ENCODE measurements at regions not wholly inside any gene's neighbourhood (a gene's known extent, or its start where the extent isn't known, plus 50 kb on each side); places are given as distances from the start of the nearest gene placed in this dataset.

- no peak overlapping the region for H3K4me3 ChIP-seq
- H3K36me3 ChIP-seq = peaks cover 0 to 45% (median 0%) of the 10 kb centered on the region in 3 donors
- DNase-seq = no peak
- no peak for TF ChIP-seq POLR2A (IDR thresholded peaks at IDR 0.05)
- TF ChIP-seq, protein P1, sequence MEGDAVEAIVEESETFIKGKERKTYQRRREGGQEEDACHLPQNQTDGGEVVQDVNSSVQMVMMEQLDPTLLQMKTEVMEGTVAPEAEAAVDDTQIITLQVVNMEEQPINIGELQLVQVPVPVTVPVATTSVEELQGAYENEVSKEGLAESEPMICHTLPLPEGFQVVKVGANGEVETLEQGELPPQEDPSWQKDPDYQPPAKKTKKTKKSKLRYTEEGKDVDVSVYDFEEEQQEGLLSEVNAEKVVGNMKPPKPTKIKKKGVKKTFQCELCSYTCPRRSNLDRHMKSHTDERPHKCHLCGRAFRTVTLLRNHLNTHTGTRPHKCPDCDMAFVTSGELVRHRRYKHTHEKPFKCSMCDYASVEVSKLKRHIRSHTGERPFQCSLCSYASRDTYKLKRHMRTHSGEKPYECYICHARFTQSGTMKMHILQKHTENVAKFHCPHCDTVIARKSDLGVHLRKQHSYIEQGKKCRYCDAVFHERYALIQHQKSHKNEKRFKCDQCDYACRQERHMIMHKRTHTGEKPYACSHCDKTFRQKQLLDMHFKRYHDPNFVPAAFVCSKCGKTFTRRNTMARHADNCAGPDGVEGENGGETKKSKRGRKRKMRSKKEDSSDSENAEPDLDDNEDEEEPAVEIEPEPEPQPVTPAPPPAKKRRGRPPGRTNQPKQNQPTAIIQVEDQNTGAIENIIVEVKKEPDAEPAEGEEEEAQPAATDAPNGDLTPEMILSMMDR (IDR thresholded peaks at IDR 0.05) = no peak
- no peak overlapping the region for H3K27ac ChIP-seq
- no peaks in the 10 kb centered on the region for H3K4me1 ChIP-seq
- H3K9me3 ChIP-seq = no peaks in the 10 kb centered on the region
- no peaks in the 10 kb centered on the region for H3K27me3 ChIP-seq
These were observed 142.7 kb downstream of the SIPA1L2 start for GRCh38 chr1:232487236-232487635.

DNA sequence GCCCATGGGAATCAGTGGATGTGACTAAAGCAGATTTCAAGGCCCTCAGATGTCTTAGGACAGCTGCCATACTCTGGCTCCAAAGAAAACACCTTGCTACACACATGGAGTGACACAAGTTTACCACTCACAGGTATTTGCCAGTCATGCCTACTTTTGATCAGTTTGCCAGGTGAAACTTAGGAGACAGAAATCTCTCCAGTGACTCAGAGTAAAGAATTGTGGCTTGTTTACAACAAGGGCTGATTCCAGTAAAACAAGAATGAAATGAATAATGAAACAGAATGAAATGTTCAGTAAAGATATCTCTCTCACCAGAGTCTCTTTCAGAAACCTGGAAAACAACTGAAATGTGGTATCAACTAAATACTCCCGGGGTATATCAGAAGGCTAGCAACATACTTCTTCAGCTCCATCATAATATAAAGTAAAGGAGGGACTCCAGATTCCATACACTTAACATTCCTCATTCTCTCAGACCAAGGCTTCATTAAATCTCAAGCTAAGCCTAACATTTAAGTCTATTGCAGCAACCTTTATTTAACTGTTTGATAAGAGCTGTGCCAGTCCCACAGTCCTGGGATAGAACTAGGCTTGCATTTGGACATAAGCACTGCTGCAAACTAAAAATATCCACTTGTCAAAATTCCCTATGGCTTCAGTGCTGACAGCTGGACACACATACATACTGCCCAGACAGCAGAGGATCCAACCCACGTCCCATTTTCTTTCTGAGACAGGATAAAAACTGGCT, 143.3 kb downstream of the SIPA1L2 start:
- Histone ChIP-seq H3K36me3 (peaks cover 0 to 45% (median 0%) of the 10 kb centered on the region in 3 donors), H3K4me3 (no peak overlapping the region), H3K27ac (no peak overlapping the region), H3K9me3 (no peaks in the 10 kb centered on the region), H3K4me1 (no peaks in the 10 kb centered on the region), H3K27me3 (no peaks in the 10 kb centered on the region)
- TF ChIP-seq, protein P1 (IDR thresholded peaks at IDR 0.05) = no peak
- no peak for TF ChIP-seq POLR2A (IDR thresholded peaks at IDR 0.05)
- no peak for DNase-seq

DNA sequence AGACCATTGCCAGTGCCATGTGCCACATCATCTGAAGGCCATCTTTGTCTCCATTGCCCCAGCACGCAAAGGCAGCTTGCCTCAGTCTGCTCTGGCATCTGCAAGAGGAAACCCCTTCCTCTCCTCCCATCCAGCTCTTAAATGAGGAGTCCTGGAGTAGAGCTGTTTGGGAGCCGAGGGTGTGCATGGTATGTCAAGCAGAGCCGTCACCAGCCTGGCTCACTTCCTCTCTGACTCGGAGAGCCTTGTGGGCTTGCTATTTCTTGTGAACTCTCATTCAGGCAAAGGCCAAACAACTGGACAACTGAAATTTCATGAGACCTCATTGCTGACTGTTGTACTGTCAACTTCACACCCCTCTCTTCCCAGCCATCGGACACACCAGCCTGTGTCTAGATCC, 143.9 kb downstream of the SIPA1L2 start:
- Histone ChIP-seq H3K36me3 (peaks cover 0 to 45% (median 0%) of the 10 kb centered on the region in 3 donors), H3K9me3 (no peaks in the 10 kb centered on the region), H3K4me1 (no peaks in the 10 kb centered on the region), H3K4me3 (no peak overlapping the region), H3K27me3 (no peaks in the 10 kb centered on the region), H3K27ac (no peak overlapping the region)
- no peak for DNase-seq
- TF ChIP-seq, protein P1 (IDR thresholded peaks at IDR 0.05) = no peak
- no peak for TF ChIP-seq POLR2A (IDR thresholded peaks at IDR 0.05)

GRCh38 chr1:232484856-232485255, 145.1 kb downstream of the SIPA1L2 start:
- DNase-seq = no peak
- no peak overlapping the region for H3K27ac ChIP-seq
- no peaks in the 10 kb centered on the region for H3K4me1 ChIP-seq
- no peaks in the 10 kb centered on the region for H3K9me3 ChIP-seq
- H3K4me3 ChIP-seq = no peak overlapping the region
- H3K27me3 ChIP-seq = no peaks in the 10 kb centered on the region
- H3K36me3 ChIP-seq = peaks cover 0 to 34% (median 0%) of the 10 kb centered on the region in 3 donors
- TF ChIP-seq, protein P1 (IDR thresholded peaks at IDR 0.05) = no peak
- TF ChIP-seq POLR2A (IDR thresholded peaks at IDR 0.05) = no peak

- Histone ChIP-seq H3K27ac (no peak overlapping the region), H3K4me1 (no peaks in the 10 kb centered on the region), H3K9me3 (no peaks in the 10 kb centered on the region), H3K36me3 (peaks cover 0 to 32% (median 0%) of the 10 kb centered on the region in 3 donors), H3K4me3 (no peak overlapping the region), H3K27me3 (no peaks in the 10 kb centered on the region)
- TF ChIP-seq, protein P1 (IDR thresholded peaks at IDR 0.05) = no peak
- no peak for TF ChIP-seq POLR2A (IDR thresholded peaks at IDR 0.05)
- no peak for DNase-seq
These were observed 146.1 kb downstream of the SIPA1L2 start for GRCh38 chr1:232483826-232484225.

All from Peyer's patch (tissue), 4 donors.